GM12865 (cell line): ENCODE measurements at regions not wholly inside any gene's neighbourhood (a gene's known extent, or its start where the extent isn't known, plus 50 kb on each side); places are given as distances from the start of the nearest gene placed in this dataset.

Experiments
- DNase-seq: peaks from one replicate; pipeline ENCODE4 v3.0.0; 2010; ENCODE audit warnings: low read depth
- H3K4me3 ChIP-seq: 2 replicates; pipeline ENCODE4 v1.5.1; 2011; ENCODE audit warnings: mild to moderate bottlenecking, low read depth, low read length, control low read depth
- TF ChIP-seq, protein P1 (sequence below): IDR thresholded peaks from 2 replicates; pipeline ENCODE4 v1.5.1; 2011; ENCODE audit warnings: low read length, control low read depth, low read depth, inconsistent platforms; ENCODE audit not compliant: insufficient read depth; ENCODE audit errors: missing control alignments

DNA sequence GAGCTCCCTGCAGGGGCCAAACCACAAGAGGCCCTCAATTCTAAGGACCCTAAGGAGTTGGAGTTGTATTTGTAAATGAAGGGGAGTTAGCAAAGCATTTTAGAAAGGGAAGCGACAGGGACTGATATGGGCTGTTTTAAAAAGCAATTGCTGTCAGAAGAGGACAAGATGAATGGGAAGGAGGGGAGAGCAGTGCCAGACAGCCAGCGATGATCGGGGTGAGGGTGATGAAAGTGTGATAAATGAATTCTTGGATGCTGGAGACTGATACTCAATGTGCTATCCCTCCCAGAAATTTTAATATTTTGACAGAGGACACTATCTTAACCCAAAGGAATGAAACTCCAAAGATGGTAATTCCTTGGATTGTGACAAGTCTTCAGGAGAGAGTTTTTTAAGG lies 289.2 kb downstream of the CLIC5 start:
- no peak overlapping the region for H3K4me3 ChIP-seq
- DNase-seq, result no peak
- TF ChIP-seq, protein P1, sequence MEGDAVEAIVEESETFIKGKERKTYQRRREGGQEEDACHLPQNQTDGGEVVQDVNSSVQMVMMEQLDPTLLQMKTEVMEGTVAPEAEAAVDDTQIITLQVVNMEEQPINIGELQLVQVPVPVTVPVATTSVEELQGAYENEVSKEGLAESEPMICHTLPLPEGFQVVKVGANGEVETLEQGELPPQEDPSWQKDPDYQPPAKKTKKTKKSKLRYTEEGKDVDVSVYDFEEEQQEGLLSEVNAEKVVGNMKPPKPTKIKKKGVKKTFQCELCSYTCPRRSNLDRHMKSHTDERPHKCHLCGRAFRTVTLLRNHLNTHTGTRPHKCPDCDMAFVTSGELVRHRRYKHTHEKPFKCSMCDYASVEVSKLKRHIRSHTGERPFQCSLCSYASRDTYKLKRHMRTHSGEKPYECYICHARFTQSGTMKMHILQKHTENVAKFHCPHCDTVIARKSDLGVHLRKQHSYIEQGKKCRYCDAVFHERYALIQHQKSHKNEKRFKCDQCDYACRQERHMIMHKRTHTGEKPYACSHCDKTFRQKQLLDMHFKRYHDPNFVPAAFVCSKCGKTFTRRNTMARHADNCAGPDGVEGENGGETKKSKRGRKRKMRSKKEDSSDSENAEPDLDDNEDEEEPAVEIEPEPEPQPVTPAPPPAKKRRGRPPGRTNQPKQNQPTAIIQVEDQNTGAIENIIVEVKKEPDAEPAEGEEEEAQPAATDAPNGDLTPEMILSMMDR, result no peak

DNA sequence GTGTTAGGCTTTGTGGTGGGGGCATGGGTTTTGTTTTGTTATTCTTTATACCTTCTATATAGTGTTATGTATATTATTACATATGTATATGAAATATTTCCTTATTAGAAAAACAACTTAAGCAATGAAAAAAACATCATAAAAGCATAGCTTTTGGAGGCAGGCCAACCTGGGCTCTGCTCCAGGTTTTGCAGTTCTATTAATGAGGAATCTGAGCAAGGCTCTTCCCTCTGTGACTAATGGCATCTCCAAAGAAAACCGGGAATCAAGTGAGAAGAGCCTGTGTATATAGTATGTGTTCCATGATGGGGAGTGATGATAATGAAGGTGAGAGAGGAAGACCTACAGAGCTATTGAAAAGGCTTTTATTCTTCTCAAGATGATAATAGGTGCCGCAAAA lies 291.1 kb downstream of the CLIC5 start:
- DNase-seq, result no peak
- TF ChIP-seq, protein P1, result no peak
- no peak overlapping the region for H3K4me3 ChIP-seq

DNA sequence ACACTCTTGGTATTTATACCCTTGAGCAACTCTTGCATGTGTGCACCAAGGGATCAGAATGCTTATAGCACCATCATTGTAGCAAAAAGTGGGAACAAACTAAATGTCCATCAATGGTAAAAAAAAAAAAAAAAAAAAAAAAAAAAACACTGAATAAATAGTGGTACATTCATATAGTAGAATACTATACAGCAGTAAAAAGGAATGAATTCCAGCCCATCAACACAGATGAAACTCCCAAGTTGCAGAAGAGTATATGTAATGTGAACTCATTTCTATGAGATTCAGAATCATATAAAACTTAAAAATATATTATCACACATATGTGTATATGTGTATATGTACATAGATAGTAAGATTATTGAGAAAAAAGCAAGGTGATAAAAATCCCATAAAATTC lies 291.6 kb downstream of the CLIC5 start:
- TF ChIP-seq, protein P1, result no peak
- no peak for DNase-seq
- no peak overlapping the region for H3K4me3 ChIP-seq

DNA sequence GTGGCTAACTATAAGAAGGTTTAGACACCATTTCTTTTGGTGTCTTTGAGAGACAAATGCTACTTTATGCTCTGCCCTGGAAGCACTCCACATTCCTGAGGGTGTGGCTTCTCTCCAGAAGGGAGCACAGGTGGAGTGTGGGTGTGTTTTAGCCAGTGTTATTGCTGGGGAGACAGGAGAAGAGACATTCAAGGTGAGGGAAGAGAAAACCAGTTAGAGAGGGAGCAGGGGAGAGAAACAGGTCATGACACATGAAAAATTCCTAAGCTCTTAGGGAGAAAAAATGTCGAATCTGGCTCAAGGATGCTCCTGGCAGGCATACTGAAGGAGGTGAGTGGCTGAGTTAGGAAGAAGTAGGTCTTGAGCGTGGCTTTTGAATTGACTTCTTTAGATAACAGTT lies 292.8 kb downstream of the CLIC5 start:
- TF ChIP-seq, protein P1, result no peak

DNA sequence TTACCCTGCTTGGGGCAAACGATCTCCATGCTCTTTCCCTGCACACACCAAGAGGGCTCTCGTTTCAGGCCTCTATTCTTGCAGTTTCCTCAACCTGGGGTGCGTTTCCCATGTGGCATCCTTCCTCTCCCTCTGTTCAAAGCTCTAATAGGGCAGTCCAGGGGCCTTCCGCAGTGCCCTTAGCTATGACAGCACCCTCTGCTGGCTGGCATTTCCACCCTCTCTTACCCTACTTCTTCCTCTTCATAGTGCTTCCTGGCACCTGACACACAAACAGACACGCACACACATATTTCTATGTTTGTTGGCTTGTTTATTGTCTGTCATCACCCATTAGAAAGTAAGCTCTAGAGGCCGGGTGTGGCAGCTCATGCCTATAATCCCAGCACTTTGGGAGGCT lies 294.0 kb downstream of the CLIC5 start:
- no peak for DNase-seq
- TF ChIP-seq, protein P1, result no peak
- no peak overlapping the region for H3K4me3 ChIP-seq

More for the DNA sequence above, 292.8 kb downstream of the CLIC5 start:
- H3K4me3 ChIP-seq, result no peak overlapping the region
- DNase-seq, result no peak

DNA sequence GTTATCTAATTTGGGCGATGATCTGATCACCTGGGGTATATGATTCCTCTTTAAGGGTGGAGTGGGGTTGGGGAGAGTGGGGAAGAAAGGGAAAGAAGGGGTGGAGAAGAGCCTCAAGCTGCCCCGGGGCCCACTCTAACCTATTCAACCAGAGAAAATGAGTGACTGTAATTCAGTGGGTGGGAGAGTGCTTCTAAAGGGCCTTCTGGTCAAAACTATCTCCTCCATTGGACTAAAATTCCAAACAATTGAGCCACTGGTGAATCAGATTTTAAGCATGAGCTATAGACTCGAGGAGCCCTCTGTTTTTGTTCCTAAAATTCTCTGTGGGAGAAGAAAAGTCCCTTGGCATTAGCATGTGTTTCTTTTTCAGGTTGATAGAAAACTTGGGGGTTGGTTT lies 296.8 kb downstream of the CLIC5 start:
- TF ChIP-seq, protein P1, result no peak
- no peak overlapping the region for H3K4me3 ChIP-seq
- DNase-seq, result no peak

DNA sequence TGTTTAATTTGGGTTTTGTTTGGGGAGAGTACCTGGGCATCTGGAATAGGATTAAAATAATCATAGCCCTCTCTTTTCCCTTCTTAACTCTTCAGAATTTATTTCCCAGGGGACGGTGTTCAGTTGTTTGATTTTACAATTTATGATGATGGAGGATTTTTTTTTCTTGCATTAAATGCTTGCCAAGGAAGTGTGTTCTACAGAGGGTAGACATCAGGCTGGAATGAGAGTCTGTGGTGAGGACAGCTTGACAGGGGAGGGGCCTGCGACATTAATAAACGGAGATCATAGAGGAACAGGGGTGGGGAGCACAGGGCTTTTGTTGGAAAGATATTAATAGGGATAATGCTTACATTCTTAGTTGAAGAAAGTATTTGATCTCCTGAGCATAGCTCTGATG lies 297.5 kb downstream of the CLIC5 start:
- H3K4me3 ChIP-seq, result no peak overlapping the region
- DNase-seq, result no peak
- TF ChIP-seq, protein P1, result no peak
